Endothelial cell of umbilical vein (primary cell): ENCODE measurements at regions not wholly inside any gene's neighbourhood (a gene's known extent, or its start where the extent isn't known, plus 50 kb on each side); places are given as distances from the start of the nearest gene placed in this dataset.

Source experiments
- BruUV-seq: library from RNA; stranded (reverse); fragments of 400-500 nt; replicated peaks from 2 replicates; lab custom pipeline; 2021; lab: Mats Ljungman, UMichigan
- CTCF ChIA-PET: fragments of 300-600, 350-600 bp; sonication (Branson Sonifier 250); formaldehyde crosslinking; loops from one replicate; lab custom pipeline; 2021; ENCODE audit warnings: antibody characterized with exemption, inconsistent platforms; lab: Charles Lee
- POLR2A ChIA-PET: fragments of 300-600, 350-600 bp; sonication (Branson Sonifier 250); formaldehyde crosslinking; loops from one replicate; lab custom pipeline; 2021; ENCODE audit warnings: antibody characterized with exemption, inconsistent platforms; lab: Charles Lee
- DNase-seq: peaks from one replicate; pipeline ENCODE4 v3.0.0-alpha.2; 2011; ENCODE audit warnings: low read depth, low spot score
- FAIRE-seq: peaks from 2 replicates; lab custom pipeline; 2011; peaks lifted over from hg19 to GRCh38; lab: Jason Lieb, UNC
- H2AFZ ChIP-seq: 2 replicates; pipeline ENCODE4 v1.6.0; 2012; ENCODE audit warnings: low read depth, low read length, control low read depth, inconsistent platforms
- H3K27ac ChIP-seq: 2 replicates; pipeline ENCODE4 v1.5.1; 2011; ENCODE audit warnings: low read depth, mild to moderate bottlenecking, control low read depth, low read length, moderate library complexity; ENCODE audit not compliant: insufficient read depth
- H3K27me3 ChIP-seq, 2 experiments: 2 replicates each; pipeline versions ENCODE4 v1.6.0 to v1.6.1; 2011; ENCODE audit warnings: low read length in 2 of 2, mixed read lengths in 1 of 2; ENCODE audit not compliant: control insufficient read depth in 2 of 2, insufficient read depth in 2 of 2
- H3K36me3 ChIP-seq, 2 experiments: 2 replicates in 1 of 2; 3 replicates in 1 of 2; pipeline ENCODE4 v1.5.1; 2011; ENCODE audit warnings: low read length in 2 of 2, mild to moderate bottlenecking in 1 of 2, moderate library complexity in 1 of 2; ENCODE audit not compliant: control insufficient read depth in 2 of 2, insufficient read depth in 2 of 2; ENCODE audit errors: extremely low read depth in 1 of 2
- H3K4me1 ChIP-seq: 3 replicates; pipeline ENCODE4 v1.5.1; 2011; ENCODE audit warnings: mild to moderate bottlenecking, low read length; ENCODE audit not compliant: control insufficient read depth, insufficient read depth; ENCODE audit errors: extremely low read depth
- H3K4me2 ChIP-seq: 2 replicates; pipeline ENCODE4 v1.6.1; 2011; ENCODE audit warnings: low read length, control low read depth, mixed read lengths; ENCODE audit not compliant: insufficient read depth
- H3K4me3 ChIP-seq, 3 experiments: fragments of 200-600 bp in 1 of 3; sonication (generic), shearing (Covaris generic) in 1 of 3; replicated peaks in 1 of 3; 2 replicates each; pipeline ENCODE4 v1.5.1; 2011 to 2016; ENCODE audit warnings: control low read depth in 3 of 3, low read length in 3 of 3, mild to moderate bottlenecking in 2 of 3, inconsistent platforms in 1 of 3, low read depth in 1 of 3, moderate library complexity in 1 of 3; ENCODE audit not compliant: insufficient read depth in 1 of 3
- H3K79me2 ChIP-seq: 2 replicates; pipeline ENCODE4 v1.6.0; 2012; ENCODE audit warnings: low read length, inconsistent platforms; ENCODE audit not compliant: control insufficient read depth, insufficient read depth
- H3K9ac ChIP-seq: replicated peaks from 2 replicates; pipeline ENCODE3; 2011; ENCODE audit warnings: low read length, control low read depth; ENCODE audit not compliant: insufficient read depth; ENCODE audit errors: extremely low read depth
- H3K9me1 ChIP-seq: replicated peaks from 3 replicates; pipeline ENCODE4 v1.6.0; 2011; ENCODE audit warnings: mild to moderate bottlenecking, low read length; ENCODE audit not compliant: control insufficient read depth, insufficient read depth; ENCODE audit errors: extremely low read depth
- H3K9me3 ChIP-seq: replicated peaks from 2 replicates; pipeline ENCODE4 v1.5.1; 2012; ENCODE audit warnings: low read length, inconsistent platforms; ENCODE audit not compliant: control insufficient read depth, insufficient read depth
- H4K20me1 ChIP-seq: replicated peaks from 2 replicates; pipeline ENCODE3; 2011; ENCODE audit warnings: mild to moderate bottlenecking, low read length; ENCODE audit not compliant: control insufficient read depth, insufficient read depth; ENCODE audit errors: extremely low read depth
- EZH2 ChIP-seq: IDR thresholded peaks from 2 replicates; pipeline ENCODE4 v1.6.1; 2012; ENCODE audit warnings: borderline replicate concordance, low read depth, mild to moderate bottlenecking, moderate library complexity, low read length, inconsistent platforms; ENCODE audit not compliant: severe bottlenecking
- FOS ChIP-seq: IDR thresholded peaks from 2 replicates; pipeline ENCODE4 v1.6.1; 2011; ENCODE audit warnings: mild to moderate bottlenecking, low read length, moderate library complexity, borderline replicate concordance; ENCODE audit not compliant: insufficient read depth
- GATA2 ChIP-seq: IDR thresholded peaks from 2 replicates; pipeline ENCODE4 v1.7.0; 2011; ENCODE audit warnings: low read depth, mild to moderate bottlenecking, moderate library complexity, mixed read lengths, low read length; ENCODE audit not compliant: insufficient read length, insufficient read depth
- JUN ChIP-seq: IDR thresholded peaks from 2 replicates; pipeline ENCODE4 v1.6.1; 2011; ENCODE audit warnings: borderline replicate concordance, low read depth; ENCODE audit not compliant: insufficient read length, insufficient read depth
- MYC ChIP-seq: IDR thresholded peaks from one replicate; pipeline ENCODE4 v1.6.1; 2011; ENCODE audit warnings: mild to moderate bottlenecking, low read depth, low read length
- POLR2A ChIP-seq: IDR thresholded peaks from 2 replicates; pipeline ENCODE4 v1.6.1; 2012; ENCODE audit warnings: low read depth, mild to moderate bottlenecking, control low read depth, low read length
- POLR2AphosphoS5 ChIP-seq: IDR thresholded peaks from 2 replicates; pipeline ENCODE4 v1.6.1; 2012; ENCODE audit warnings: low read depth, mild to moderate bottlenecking, control low read depth, low read length, moderate library complexity; ENCODE audit not compliant: insufficient read depth
- dilution Hi-C: fragments of 300-500 bp; cut with MboI; formaldehyde crosslinking; loops from one replicate; pipeline ENCODE4 v1.15.0; 2019; ENCODE audit warnings: low sequenced_read_pairs; ENCODE audit not compliant: extremely low pct_ligation_motif_present
- intact Hi-C: fragments of 100-400 bp; cut with micrococcal nuclease; formaldehyde crosslinking; loops from one replicate; pipeline ENCODE4 v1.10.0; 2022
- TF ChIP-seq, protein P1 (sequence below): IDR thresholded peaks from 2 replicates; pipeline ENCODE4 v1.6.1; 2011; ENCODE audit not compliant: insufficient read depth, insufficient read length
- TF ChIP-seq, protein P2 (sequence below), 2 donors: IDR thresholded peaks; 1 replicate in 1 of 2; 2 replicates in 1 of 2; pipeline ENCODE4 v1.5.1; 2011; ENCODE audit warnings: low read length in 2 of 2, mild to moderate bottlenecking in 2 of 2, moderate library complexity in 2 of 2, control low read depth in 1 of 2, inconsistent platforms in 1 of 2, low read depth in 1 of 2; ENCODE audit not compliant: insufficient read depth in 1 of 2; ENCODE audit errors: extremely low read depth in 1 of 2

DNA sequence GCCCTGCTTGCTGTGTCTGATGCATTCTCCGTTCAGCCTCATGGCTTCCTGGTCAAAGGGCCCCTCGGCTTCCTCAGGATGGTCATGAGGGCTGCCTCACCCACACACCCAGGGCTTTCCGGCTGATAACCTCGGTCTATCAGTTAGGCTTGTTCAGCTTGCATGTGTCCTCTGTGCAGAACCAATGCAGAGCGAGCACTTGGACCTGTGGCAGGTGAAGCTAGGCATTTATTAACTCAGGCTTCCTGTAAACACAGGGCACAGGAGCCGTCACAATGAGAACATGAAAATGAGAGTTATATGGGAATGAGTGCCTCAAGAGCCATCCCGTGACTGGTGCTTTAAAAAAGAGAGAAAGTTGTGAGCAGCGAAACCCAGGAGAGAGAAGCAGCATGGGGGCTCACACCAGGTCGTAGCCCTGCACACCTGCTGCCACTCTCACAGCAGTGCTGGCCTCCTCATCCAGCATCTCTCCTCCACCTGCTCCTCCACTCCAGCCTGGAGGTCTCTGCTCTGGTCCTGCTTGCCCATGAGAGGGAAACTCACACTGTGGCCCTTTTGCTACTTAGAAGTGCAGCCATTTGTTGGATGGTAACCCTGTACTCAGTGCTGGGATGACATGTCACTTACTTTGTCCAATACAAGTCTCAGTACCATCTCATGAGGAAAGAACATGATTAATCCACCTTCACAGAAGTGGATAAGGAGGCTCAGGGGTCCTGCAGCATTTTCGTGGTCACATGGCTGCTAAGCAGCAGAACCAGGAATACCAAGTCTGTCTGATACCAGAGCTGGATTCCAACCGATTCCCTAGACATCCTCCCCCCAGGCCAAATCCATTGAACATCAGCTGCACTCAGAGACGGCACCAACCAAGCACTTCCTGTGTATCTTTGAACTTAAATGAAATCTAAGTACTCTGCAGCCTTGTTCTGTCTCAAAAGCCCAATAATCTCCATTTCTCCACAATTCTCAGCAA is 50.5 kb upstream of the IRS2 start:
- H3K9me1 ChIP-seq: no peaks in the 10 kb centered on the region
- no peak overlapping the region for H3K4me3 ChIP-seq
- dilution Hi-C loops: no loop called here
- H3K4me1 ChIP-seq: no peaks in the 10 kb centered on the region
- no peak overlapping the region for H3K9ac ChIP-seq
- no peak for TF ChIP-seq EZH2
- no peak for TF ChIP-seq GATA2
- TF ChIP-seq MYC: no peak
- TF ChIP-seq POLR2A: no peak
- no peak for TF ChIP-seq JUN
- TF ChIP-seq, protein P1, sequence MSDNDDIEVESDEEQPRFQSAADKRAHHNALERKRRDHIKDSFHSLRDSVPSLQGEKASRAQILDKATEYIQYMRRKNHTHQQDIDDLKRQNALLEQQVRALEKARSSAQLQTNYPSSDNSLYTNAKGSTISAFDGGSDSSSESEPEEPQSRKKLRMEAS: no peak
- TF ChIP-seq, protein P2, sequence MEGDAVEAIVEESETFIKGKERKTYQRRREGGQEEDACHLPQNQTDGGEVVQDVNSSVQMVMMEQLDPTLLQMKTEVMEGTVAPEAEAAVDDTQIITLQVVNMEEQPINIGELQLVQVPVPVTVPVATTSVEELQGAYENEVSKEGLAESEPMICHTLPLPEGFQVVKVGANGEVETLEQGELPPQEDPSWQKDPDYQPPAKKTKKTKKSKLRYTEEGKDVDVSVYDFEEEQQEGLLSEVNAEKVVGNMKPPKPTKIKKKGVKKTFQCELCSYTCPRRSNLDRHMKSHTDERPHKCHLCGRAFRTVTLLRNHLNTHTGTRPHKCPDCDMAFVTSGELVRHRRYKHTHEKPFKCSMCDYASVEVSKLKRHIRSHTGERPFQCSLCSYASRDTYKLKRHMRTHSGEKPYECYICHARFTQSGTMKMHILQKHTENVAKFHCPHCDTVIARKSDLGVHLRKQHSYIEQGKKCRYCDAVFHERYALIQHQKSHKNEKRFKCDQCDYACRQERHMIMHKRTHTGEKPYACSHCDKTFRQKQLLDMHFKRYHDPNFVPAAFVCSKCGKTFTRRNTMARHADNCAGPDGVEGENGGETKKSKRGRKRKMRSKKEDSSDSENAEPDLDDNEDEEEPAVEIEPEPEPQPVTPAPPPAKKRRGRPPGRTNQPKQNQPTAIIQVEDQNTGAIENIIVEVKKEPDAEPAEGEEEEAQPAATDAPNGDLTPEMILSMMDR (IDR thresholded peaks at IDR 0.05; ENCODE audit: extremely low read depth in 1 of 2, insufficient read depth in 1 of 2, low read depth in 1 of 2, low read length in 2 of 2): no peak
- no peak for TF ChIP-seq POLR2AphosphoS5
- no peak for TF ChIP-seq FOS
- H3K27ac ChIP-seq: no peak overlapping the region
- no peak for DNase-seq
- no peaks in the 10 kb centered on the region for H3K36me3 ChIP-seq
- no peaks in the 10 kb centered on the region for H3K27me3 ChIP-seq
- no peak overlapping the region for H2AFZ ChIP-seq
- no peak for FAIRE-seq
- H3K79me2 ChIP-seq: no peaks in the 10 kb centered on the region
- ChIA-PET POLR2A (no interaction called here), CTCF (no interaction called here)
- BruUV-seq: no TSS peak
- no peaks in the 10 kb centered on the region for H4K20me1 ChIP-seq
- no peaks in the 10 kb centered on the region for H3K9me3 ChIP-seq
- H3K4me2 ChIP-seq: no peak overlapping the region
- intact Hi-C loops: no loop called here
